Activated T-cell treated with anti-CD3 and anti-CD28 coated beads for 24 hours (primary cell): ENCODE measurements at regions not wholly inside any gene's neighbourhood (a gene's known extent, or its start where the extent isn't known, plus 50 kb on each side); places are given as distances from the start of the nearest gene placed in this dataset.

Experiments
- DNase-seq: peaks from one replicate; pipeline ENCODE4 v3.0.0-alpha.2; 2020; ENCODE audit warnings: low read depth

- no peak for DNase-seq
These were observed 256.4 kb upstream of the SOX21 start for GRCh38 chr13:94968757-94969086.

DNA sequence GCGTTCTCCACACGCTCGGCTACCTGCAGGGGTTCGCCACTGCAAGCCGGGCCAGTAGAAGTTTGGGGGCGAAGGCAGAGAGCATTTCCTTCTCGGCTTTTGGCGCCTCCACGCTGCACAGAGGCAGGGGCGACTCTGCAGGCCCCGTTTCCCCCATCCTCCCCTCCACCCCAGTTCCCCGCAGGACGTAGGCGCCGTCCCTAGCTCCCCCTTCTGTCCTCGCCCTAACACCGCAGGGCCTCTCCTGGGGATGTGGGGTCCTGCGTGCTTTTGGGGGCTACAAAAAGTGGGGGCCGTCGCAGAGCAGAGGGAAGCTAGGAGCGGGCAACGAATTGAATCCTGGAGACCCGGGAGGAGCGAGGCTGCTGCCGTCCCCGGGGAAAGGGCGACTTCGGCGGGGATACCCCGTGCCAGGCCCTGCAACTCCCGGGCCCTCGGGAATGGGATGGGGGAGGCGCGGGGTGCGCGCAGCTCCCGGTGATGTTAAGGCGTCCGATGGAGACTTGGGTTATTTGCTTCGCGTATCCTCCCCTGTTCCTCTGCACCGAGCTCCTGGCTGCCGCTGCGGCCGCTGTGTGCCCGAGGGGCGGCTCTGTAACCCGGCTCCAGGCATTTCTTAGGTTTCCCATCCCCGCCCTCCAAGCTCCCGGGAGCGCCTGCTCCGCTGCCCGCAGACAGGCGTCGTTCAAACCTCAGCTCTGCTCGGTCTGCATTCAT lies 255.9 kb upstream of the SOX21 start:
- DNase-seq, result no peak

DNA sequence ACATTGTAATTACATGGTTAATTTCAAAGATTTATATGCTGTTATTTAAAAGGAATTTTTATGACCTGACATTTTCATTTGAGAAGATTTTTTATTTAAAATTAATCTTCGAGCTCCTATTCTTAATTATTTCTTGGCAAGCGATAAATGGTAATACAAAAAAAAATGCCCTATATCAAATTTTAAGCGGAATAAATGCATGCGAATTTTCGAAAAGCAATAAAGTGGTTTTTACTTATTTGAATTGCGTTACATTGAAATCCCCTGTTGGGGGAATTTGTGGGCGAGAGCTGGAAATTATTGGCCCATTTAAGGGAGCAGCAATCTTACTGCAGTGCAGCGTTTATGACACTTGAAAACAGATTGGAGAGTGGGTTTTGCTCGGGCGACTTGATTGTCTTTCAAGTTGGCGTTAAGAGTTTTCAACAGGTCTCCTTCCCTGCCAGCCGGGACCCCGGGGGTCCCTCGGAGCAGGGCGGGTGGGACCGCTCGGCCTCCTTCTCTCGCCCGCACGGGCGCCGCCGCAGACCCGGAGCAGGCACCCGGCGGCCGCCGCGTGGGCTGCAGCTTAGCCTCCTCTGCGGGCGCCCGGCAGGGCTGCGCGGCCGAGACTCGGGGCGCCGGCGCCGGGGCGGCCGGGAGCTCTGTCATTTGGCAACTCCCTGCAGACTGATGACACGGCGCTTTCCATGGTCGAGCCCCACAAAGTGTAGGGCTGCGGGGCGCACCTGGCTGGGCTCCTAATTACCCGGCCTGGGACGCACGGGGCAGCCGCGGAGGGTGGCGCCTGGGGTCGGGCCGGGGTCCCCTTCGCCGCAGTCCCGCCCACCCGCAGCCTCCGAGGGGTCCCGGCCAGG lies 255.1 kb upstream of the SOX21 start:
- DNase-seq, result peak; percentile 6

GRCh38 chr13:94966422-94966955 lies 254.1 kb upstream of the SOX21 start:
- no peak for DNase-seq

DNA sequence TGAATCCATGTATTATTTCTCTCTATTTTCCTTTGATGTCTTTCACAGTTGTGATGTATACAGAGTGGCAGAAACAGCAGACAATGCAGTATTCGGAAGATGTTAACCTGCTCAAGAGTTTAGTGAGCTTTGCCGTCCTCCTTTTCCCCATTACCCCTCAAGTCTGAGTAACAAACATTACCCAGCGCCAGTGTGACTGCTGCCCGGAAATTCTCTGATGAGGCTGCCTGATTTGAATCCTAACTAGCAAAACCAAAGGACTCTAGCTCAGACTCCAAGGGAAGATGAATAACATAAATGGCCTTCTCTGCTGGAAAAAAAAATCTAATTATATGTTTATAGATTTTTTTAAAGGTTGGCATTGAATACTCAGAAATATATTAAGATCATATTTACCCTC lies 247.3 kb upstream of the SOX21 start:
- DNase-seq, result no peak

- DNase-seq, result no peak
These were observed 244.2 kb upstream of the SOX21 start for GRCh38 chr13:94956417-94957110.

DNA sequence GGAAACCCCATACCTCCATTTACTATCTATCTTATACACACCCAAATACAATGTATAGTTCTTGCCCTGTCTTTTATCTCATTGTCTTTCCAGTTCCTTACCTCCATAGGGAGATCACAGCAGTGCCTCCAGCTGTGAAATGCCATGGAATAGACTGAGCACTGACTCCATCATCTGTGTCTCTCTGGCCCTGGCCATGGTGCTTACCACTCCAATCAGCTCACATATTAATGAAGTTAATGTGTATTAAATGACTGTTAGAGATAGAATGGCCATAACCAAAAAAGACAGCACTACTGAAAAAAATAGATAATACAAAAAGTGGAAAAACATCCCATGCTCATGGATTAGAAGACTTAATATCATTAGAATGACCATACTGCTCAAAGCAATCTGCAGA lies 240.4 kb upstream of the SOX21 start:
- no peak for DNase-seq

DNA sequence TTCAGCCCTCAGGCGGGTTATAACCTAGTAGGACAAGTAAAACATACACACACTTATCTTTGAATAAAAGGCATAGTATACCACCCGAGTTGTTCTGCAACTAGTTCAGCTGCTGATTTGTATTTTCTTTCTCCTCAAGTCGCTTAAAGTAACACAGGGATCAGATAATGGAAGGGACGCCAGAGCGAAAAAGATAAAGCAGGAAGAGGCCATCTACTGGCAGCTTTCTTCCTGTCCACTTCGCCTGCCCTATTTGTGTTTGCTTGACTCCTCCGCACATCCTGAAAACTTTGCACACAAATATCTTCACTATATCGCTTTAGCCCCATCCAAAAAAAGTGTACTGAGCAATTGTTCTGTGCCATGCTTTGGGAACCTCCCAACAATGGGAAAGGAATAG lies 238.0 kb upstream of the SOX21 start:
- no peak for DNase-seq

- no peak for DNase-seq
These were observed 235.6 kb upstream of the SOX21 start for GRCh38 chr13:94947965-94948371.

DNA sequence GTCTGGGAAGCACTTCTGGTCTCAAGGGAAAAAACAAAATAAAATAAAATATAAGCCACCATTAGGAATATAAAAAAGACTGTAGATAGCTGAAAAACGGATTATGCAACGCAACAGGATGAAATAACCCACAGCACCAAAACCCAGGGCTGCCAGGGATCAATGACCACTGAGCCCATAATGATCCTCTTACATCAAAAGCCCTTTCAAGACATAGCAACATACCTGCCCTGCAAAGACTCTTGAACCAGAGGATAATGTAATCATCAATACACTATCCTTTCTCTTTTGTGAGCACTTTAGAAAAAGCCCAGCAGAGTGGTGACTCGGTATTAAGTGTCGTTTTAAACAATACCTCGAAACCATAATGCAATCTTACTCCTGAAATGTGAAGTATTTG lies 235.0 kb upstream of the SOX21 start:
- DNase-seq, result no peak

- DNase-seq, result no peak
These were observed 233.7 kb upstream of the SOX21 start for GRCh38 chr13:94946039-94946438.

DNA sequence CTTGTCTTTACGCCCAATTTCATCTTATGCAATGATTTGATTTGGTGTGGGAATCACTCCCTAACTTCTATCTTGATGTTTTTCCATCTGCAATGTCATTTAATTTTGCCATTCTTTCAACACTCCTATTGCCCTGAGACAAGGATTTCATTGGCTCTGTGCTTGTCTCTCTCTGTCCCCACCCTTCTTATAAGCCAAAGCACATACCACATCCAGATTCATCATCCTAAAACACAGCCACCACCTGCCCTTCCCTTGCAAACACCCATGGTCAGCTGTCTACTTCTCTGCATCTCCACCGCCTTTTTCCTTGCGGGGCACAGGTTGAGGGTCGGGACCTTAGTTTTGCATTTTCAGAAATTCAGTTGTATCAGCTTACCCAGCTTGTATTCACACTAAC lies 225.8 kb upstream of the SOX21 start:
- no peak for DNase-seq

- no peak for DNase-seq
These were observed 224.3 kb upstream of the SOX21 start for GRCh38 chr13:94936633-94937032.

GRCh38 chr13:94933936-94934335 lies 221.6 kb upstream of the SOX21 start:
- no peak for DNase-seq

GRCh38 chr13:94933230-94933751 lies 220.9 kb upstream of the SOX21 start:
- no peak for DNase-seq

GRCh38 chr13:94928127-94928775 lies 215.9 kb upstream of the SOX21 start:
- no peak for DNase-seq

DNA sequence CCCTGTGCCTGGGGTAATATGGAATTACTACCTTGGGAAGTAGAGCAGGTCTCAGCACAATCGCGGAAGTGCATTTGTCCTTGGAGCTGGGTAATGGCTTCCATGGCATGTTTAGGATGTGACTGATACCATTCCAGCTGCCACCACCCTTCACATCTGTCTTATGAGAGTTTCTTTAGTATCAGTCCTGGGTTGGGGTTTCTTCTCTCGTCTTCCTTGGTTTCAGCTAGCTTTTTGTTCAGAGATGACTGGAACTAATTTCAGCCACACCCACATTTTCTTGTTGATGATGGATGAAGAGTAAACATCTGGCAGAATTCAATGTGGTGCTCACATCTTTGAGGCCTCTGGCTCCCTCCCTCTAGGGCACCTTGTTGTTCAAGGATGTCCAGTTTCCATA lies 212.9 kb upstream of the SOX21 start:
- DNase-seq, result no peak

DNA sequence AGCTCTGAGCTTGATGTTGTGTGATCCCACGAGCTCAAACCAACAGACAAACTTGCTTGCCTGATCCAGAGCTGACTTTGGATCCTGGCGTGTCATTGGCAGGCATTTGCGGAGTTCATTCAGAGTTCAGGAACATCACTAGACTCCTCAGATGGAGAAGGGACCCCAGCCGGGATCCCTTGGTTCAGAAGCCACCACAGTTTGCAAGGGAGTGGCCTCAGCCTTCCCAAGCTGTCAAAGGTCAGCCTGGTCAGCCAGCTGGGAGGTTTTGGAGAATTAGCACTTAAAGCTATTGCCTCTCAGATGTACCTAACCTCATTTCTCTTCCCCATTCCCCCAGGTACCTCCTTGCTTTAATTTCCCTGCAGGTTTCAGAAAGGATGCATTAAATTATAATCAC lies 208.8 kb upstream of the SOX21 start:
- no peak for DNase-seq

DNA sequence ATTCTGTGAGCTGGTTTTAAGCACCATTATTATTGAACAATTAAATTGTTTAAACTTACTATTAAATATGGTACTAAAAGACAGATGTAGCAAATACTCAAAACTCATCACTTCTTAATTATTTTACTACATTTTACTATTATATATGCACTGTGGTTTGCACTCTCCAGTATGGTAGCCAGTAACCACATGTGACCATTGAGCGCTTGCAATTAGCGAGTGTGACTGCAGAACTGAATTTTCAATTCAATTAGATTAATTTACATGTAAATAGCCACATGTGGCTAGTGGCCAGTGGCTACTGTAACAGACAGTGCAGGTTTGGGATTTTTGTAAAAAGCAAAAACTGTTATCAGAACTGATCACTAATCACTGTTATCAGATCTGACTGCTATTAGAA lies 208.2 kb upstream of the SOX21 start:
- no peak for DNase-seq

DNA sequence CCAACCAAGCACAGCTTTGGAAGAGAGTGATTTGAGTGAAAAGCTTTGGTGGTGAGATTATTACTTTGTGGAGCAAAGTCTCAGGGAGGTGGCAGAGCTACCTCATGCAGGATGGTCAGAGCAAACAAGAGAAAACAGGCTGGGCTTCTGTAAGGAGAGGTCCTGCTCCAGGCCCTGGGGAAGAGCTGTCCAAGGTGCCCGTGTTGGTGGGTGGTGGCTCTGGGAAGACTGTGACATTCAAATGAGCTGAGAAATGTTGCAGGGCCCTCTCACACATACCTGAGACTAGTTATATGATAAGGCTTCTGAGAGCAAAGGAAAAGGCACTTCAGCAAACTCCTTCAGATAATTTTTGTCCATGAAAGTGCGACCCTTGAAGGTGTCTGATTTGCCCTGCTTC lies 205.5 kb upstream of the SOX21 start:
- DNase-seq, result no peak

GRCh38 chr13:94914895-94915294 lies 202.6 kb upstream of the SOX21 start:
- DNase-seq, result no peak

- DNase-seq, result no peak
These were observed 194.3 kb upstream of the SOX21 start for GRCh38 chr13:94906605-94907004.
